ENCODE measurements at regions not wholly inside any gene's neighbourhood (a gene's known extent, or its start where the extent isn't known, plus 50 kb on each side); places are given as distances from the start of the nearest gene placed in this dataset.

DNA sequence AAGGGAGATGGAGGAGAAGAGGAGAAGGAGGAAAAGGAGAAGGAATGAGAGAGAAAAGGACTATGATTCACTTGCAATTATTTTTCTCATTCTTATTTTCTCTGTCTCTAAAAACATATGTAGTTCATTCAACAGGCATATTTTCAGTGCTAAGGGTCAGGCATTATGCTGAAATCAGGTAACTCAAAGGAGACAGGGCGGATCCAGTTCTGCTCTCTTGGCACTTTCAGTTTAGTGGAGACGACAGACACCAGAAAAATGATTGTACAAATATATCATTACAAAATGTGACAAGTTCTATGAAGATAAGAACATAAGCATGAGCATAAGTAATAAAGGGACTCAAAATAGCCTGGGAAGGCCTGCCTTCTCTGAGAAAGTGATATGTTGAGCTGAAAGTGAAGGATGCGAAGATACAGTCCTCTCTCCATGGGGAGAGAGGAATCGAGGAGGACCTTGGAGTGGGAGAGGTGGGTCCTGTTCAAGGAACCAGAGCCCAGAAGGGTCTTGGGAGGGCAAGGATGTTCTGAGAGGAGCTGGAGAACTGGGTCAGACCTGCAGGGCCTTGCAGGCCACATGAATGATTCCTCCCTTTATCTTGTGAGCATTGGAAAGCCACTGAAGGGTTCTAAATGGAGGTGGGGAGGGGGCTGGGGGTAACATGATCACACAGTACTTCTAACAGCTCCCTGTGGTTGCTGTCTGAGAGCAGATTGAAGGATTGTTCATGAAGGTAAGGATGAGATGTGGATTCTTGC is 58.6 kb upstream of the TMEM17 start:
- DNase-seq: no peak

GRCh38 chr2:62561586-62561985 is 55.6 kb upstream of the TMEM17 start:
- no peak for DNase-seq

DNA sequence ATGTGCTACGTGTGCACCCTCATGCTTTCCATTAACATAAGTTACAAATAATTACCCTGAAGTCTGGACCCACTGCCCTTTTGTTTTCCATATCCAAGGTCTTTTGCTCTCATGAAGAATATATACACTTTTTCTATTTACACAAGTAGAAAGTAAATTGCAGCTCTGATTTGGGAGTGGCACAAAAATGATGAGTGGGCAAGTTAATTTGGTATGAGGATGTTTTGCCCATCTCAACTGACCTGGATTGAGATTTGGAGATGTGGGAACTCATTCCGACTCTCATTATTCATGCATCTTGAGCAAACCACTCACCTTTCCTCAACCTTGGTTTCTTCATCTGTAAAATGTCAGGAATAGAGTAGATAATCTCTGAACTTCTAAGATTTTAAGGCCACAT is 53.6 kb upstream of the TMEM17 start:
- DNase-seq: no peak

DNA sequence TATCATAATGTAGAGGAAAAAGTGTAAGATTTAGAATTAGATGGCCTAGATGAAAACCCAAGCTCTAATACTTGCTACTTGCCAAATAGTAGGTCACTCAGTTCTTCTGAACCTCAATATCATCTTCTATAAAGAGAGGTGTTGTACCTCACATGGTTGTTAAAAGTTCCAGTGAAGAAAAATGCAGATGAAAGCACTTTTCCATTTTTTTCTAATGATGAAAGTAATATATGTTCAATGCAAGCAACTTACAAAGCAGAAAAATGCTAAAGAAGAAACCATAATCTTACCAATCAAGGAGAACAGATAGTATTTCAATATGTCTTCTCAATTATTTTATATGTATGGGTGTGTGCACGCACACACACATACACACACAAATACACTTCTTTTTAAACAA is 52.7 kb upstream of the TMEM17 start:
- DNase-seq: no peak

DNA sequence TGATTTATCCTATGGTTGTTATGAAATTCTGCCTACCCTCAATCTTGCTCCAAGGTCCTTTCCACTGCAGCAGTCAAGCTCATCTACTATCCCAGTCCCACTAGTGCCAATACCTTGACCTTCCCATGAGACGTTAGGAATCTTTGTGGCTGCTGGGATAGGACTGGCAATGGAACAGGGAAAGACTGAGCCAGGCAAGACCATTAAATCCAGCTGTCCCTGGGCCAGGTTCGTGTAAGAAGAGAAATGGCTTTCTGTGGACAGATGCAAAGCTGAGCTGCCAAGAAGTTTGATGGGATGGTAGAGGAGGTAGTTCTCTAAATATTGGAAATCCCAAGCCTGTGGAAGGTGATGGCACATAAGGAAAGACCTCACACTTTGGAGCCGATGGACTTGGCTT is 50.1 kb upstream of the TMEM17 start:
- DNase-seq: no peak
